MCF 10A (cell line): ENCODE measurements at regions not wholly inside any gene's neighbourhood (a gene's known extent, or its start where the extent isn't known, plus 50 kb on each side); places are given as distances from the start of the nearest gene placed in this dataset.

Source experiments
- BruUV-seq: library from RNA; stranded (reverse); fragments of 400-500 nt; replicated peaks from 2 replicates; lab custom pipeline; 2021; lab: Mats Ljungman, UMichigan
- CTCF ChIA-PET: fragments of 300-600 bp; sonication (Branson Sonifier 250); formaldehyde crosslinking; extraction: SDS; loops from one replicate; lab custom pipeline; 2021; ENCODE audit warnings: antibody characterized with exemption, inconsistent platforms; lab: Yijun Ruan, JAX
- POLR2A ChIA-PET: fragments of 300-600, 350-650 bp; sonication (Branson Sonifier 250); formaldehyde crosslinking; extraction: SDS; loops from one replicate; lab custom pipeline; 2020; ENCODE audit warnings: antibody characterized with exemption, inconsistent platforms; lab: Yijun Ruan, JAX
- DNase-seq: peaks from one replicate; pipeline ENCODE4 v3.0.0-alpha.2; 2018; ENCODE audit not compliant: unreplicated experiment
- H3K27ac Mint-ChIP-seq: one replicate; pipeline ENCODE4 v1.8.0; 2022; ENCODE audit warnings: mild to moderate bottlenecking, low read depth, mixed read lengths; ENCODE audit not compliant: unreplicated experiment
- H3K27me3 Mint-ChIP-seq: one replicate; pipeline ENCODE4 v1.8.0; 2022; ENCODE audit warnings: mixed read lengths; ENCODE audit not compliant: insufficient read depth, unreplicated experiment
- H3K36me3 Mint-ChIP-seq: one replicate; pipeline ENCODE4 v1.8.0; 2022; ENCODE audit warnings: mild to moderate bottlenecking, moderate library complexity, mixed read lengths; ENCODE audit not compliant: insufficient read depth, unreplicated experiment
- H3K4me1 Mint-ChIP-seq: one replicate; pipeline ENCODE4 v1.8.0; 2022; ENCODE audit warnings: mixed read lengths; ENCODE audit not compliant: insufficient read depth, unreplicated experiment
- H3K4me3 Mint-ChIP-seq: one replicate; pipeline ENCODE4 v1.8.0; 2022; ENCODE audit warnings: mild to moderate bottlenecking, moderate library complexity, mixed read lengths; ENCODE audit not compliant: unreplicated experiment
- H3K9me3 Mint-ChIP-seq: one replicate; pipeline ENCODE4 v1.8.0; 2022; ENCODE audit warnings: mixed read lengths; ENCODE audit not compliant: unreplicated experiment
- intact Hi-C: fragments of 100-400 bp; cut with micrococcal nuclease; formaldehyde crosslinking; loops from 2 replicates; pipeline ENCODE4 v1.14.1; 2022
- TF ChIP-seq, protein P1 (sequence below): fragments of 200-600 bp; IDR thresholded peaks from one replicate; pipeline ENCODE4 v1.8.0; 2022; ENCODE audit warnings: antibody characterized with exemption, mild to moderate bottlenecking; ENCODE audit not compliant: unreplicated experiment

- H3K27ac Mint-ChIP-seq = no peak overlapping the region
- peaks cover 6% of the 10 kb centered on the region for H3K9me3 Mint-ChIP-seq
- TF ChIP-seq, protein P1, sequence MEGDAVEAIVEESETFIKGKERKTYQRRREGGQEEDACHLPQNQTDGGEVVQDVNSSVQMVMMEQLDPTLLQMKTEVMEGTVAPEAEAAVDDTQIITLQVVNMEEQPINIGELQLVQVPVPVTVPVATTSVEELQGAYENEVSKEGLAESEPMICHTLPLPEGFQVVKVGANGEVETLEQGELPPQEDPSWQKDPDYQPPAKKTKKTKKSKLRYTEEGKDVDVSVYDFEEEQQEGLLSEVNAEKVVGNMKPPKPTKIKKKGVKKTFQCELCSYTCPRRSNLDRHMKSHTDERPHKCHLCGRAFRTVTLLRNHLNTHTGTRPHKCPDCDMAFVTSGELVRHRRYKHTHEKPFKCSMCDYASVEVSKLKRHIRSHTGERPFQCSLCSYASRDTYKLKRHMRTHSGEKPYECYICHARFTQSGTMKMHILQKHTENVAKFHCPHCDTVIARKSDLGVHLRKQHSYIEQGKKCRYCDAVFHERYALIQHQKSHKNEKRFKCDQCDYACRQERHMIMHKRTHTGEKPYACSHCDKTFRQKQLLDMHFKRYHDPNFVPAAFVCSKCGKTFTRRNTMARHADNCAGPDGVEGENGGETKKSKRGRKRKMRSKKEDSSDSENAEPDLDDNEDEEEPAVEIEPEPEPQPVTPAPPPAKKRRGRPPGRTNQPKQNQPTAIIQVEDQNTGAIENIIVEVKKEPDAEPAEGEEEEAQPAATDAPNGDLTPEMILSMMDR = no peak
- DNase-seq = no peak
- POLR2A ChIA-PET = no interaction called here
- BruUV-seq = no TSS peak
- no peak overlapping the region for H3K4me3 Mint-ChIP-seq
- H3K36me3 Mint-ChIP-seq = no peaks in the 10 kb centered on the region
- H3K27me3 Mint-ChIP-seq = no peaks in the 10 kb centered on the region
- peaks cover 11% of the 10 kb centered on the region for H3K4me1 Mint-ChIP-seq
- CTCF ChIA-PET = no interaction called here
- intact Hi-C loops = no loop called here
Measured at GRCh38 chr14:97944380-97944779, 1147.2 kb downstream of the VRK1 start.

GRCh38 chr14:97945631-97946030, 1148.4 kb downstream of the VRK1 start:
- TF ChIP-seq, protein P1 = no peak
- no peak overlapping the region for H3K4me3 Mint-ChIP-seq
- peaks cover under 1% of the 10 kb centered on the region for H3K9me3 Mint-ChIP-seq
- no peak for DNase-seq
- H3K4me1 Mint-ChIP-seq = peaks cover 11% of the 10 kb centered on the region
- H3K27ac Mint-ChIP-seq = no peak overlapping the region
- ChIA-PET POLR2A (interaction anchor here (0.6 kb wide), 1 partner anchor 33 kb away, joined by 3 read pairs; no protein-coding TSS in a partner anchor), CTCF (no interaction called here)
- intact Hi-C loops = no loop called here
- no TSS peak for BruUV-seq
- H3K36me3 Mint-ChIP-seq = no peaks in the 10 kb centered on the region
- no peaks in the 10 kb centered on the region for H3K27me3 Mint-ChIP-seq

DNA sequence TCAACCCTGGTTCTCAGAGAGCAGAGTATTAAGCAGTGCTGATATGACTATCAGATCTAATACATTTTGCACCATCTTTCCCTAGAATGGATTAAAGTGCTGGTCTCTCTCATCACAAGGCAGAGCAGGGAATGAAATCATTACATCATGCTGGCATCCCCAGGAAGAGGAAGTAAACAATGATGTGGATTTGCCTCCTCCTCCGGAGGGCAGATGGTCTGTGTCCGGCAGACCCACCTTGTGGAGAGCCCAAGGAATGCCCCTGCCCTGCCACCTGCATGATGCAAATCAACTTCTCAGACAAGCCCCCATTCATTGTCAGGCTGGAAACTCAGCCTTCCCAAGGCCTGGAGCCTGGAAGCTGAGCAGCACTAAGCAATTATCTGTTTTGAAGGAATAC, 1149.1 kb downstream of the VRK1 start:
- no peak overlapping the region for H3K27ac Mint-ChIP-seq
- H3K4me1 Mint-ChIP-seq = peaks cover 11% of the 10 kb centered on the region
- POLR2A ChIA-PET = no interaction called here
- no peaks in the 10 kb centered on the region for H3K9me3 Mint-ChIP-seq
- BruUV-seq = no TSS peak
- no peak for DNase-seq
- TF ChIP-seq, protein P1 = no peak
- no peaks in the 10 kb centered on the region for H3K36me3 Mint-ChIP-seq
- CTCF ChIA-PET = interaction anchor here (0.7 kb wide), 1 partner anchor 198 kb away, joined by 3 read pairs; no protein-coding TSS in a partner anchor
- intact Hi-C loops = no loop called here
- no peaks in the 10 kb centered on the region for H3K27me3 Mint-ChIP-seq
- no peak overlapping the region for H3K4me3 Mint-ChIP-seq

GRCh38 chr14:97946641-97947040, 1149.5 kb downstream of the VRK1 start:
- peaks cover 9% of the 10 kb centered on the region for H3K4me1 Mint-ChIP-seq
- TF ChIP-seq, protein P1 = no peak
- POLR2A ChIA-PET = no interaction called here
- H3K36me3 Mint-ChIP-seq = no peaks in the 10 kb centered on the region
- DNase-seq = no peak
- no TSS peak for BruUV-seq
- H3K27ac Mint-ChIP-seq = no peak overlapping the region
- intact Hi-C loops = no loop called here
- no peaks in the 10 kb centered on the region for H3K27me3 Mint-ChIP-seq
- CTCF ChIA-PET = interaction anchor here (0.7 kb wide), 1 partner anchor 199 kb away, joined by 3 read pairs; no protein-coding TSS in a partner anchor
- no peak overlapping the region for H3K4me3 Mint-ChIP-seq
- H3K9me3 Mint-ChIP-seq = no peaks in the 10 kb centered on the region
